ENCODE measurements at regions not wholly inside any gene's neighbourhood (a gene's known extent, or its start where the extent isn't known, plus 50 kb on each side); places are given as distances from the start of the nearest gene placed in this dataset.
A peak's percentile ranks its signal among the peaks of the same experiment; 100 is the strongest.

DNA sequence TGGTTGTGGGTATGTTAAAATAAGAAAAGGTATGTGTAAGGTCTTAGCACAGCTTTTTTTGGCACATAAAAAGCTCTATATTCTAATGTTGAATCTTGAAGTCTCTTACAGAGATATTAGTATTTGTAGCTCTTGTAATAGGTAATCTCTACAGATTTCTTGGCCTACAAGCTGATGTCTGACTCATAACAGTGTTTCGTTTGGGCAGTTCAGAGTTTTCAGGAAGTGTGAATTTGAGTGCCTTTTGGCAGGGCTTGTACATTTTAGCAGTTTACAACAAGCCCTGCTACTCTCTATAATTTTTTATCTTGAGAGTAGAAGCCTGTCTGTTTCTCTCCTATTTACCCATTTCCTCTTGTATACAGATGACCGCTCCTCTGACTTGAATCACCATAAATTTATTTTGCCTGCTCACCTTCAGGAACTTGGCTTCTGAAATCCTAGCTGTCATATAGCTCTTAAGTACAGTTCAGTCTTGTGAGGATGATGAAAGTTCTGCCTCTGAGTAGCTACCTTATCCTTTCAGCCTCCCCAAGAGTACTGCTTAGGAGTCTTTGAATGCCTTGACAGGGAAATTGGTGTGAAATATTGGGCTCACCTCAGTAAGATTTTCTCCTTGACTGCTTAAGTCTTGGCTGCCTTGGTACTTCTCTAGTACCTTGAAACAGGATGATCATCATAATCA is 419.9 kb upstream of the RARB start:
- no peak overlapping the region for H3K4me2 ChIP-seq (ENCODE audit: control insufficient read depth, extremely low read depth, insufficient read depth, low read depth, low read length)
- H3K27me3 ChIP-seq (ENCODE audit: control insufficient read depth, extremely low read depth, insufficient read depth, low read length), result no peaks in the 10 kb centered on the region
- TF ChIP-seq EZH2 (IDR thresholded peaks at IDR 0.05; ENCODE audit: low read length), result no peak
- TF ChIP-seq, protein P1, sequence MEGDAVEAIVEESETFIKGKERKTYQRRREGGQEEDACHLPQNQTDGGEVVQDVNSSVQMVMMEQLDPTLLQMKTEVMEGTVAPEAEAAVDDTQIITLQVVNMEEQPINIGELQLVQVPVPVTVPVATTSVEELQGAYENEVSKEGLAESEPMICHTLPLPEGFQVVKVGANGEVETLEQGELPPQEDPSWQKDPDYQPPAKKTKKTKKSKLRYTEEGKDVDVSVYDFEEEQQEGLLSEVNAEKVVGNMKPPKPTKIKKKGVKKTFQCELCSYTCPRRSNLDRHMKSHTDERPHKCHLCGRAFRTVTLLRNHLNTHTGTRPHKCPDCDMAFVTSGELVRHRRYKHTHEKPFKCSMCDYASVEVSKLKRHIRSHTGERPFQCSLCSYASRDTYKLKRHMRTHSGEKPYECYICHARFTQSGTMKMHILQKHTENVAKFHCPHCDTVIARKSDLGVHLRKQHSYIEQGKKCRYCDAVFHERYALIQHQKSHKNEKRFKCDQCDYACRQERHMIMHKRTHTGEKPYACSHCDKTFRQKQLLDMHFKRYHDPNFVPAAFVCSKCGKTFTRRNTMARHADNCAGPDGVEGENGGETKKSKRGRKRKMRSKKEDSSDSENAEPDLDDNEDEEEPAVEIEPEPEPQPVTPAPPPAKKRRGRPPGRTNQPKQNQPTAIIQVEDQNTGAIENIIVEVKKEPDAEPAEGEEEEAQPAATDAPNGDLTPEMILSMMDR (optimal IDR thresholded peaks at IDR 0.05 in 1 of 3, IDR thresholded peaks at IDR 0.05 in 1 of 3, conservative IDR thresholded peaks at IDR 0.05 in 1 of 3; ENCODE audit: extremely low read depth in 1 of 3, insufficient read depth in 2 of 3, low read length in 3 of 3), result no peak
- H3K79me2 ChIP-seq (ENCODE audit: control insufficient read depth, insufficient read depth, low read length), result no peaks in the 10 kb centered on the region
- H3K36me3 ChIP-seq (ENCODE audit: control insufficient read depth in 2 of 2, extremely low read depth in 1 of 2, insufficient read depth in 2 of 2, low read length in 2 of 2), result no peaks in the 10 kb centered on the region
- no peaks in the 10 kb centered on the region for H3K9me1 ChIP-seq (ENCODE audit: control insufficient read depth, extremely low read depth, insufficient read depth, low read length)
- no peak overlapping the region for H2AFZ ChIP-seq (ENCODE audit: control insufficient read depth, low read length)
- no peak for DNase-seq (ENCODE audit: low read depth, low spot score)
- no peaks in the 10 kb centered on the region for H3K4me1 ChIP-seq (ENCODE audit: control insufficient read depth, extremely low read depth, insufficient read depth, low read length)
- dilution Hi-C loops (cut with MboI; ENCODE audit: extremely low pct_ligation_motif_present, low sequenced_read_pairs), result no loop called here
- H3K9ac ChIP-seq (ENCODE audit: control insufficient read depth, extremely low read depth, insufficient read depth, low read length), result no peak overlapping the region
- no peak overlapping the region for H3K27ac ChIP-seq (ENCODE audit: control insufficient read depth, insufficient read depth, low read length)
- H3K4me3 ChIP-seq (ENCODE audit: control insufficient read depth in 2 of 3, extremely low read depth in 1 of 3, insufficient read depth in 2 of 3, low read depth in 1 of 3, low read length in 3 of 3), result no peak overlapping the region
- peak; percentile 29 for FAIRE-seq
- H4K20me1 ChIP-seq (ENCODE audit: control insufficient read depth, extremely low read depth, insufficient read depth, low read length), result no peaks in the 10 kb centered on the region
- H3K9me3 ChIP-seq (ENCODE audit: control insufficient read depth, low read depth, low read length), result no peaks in the 10 kb centered on the region

DNA sequence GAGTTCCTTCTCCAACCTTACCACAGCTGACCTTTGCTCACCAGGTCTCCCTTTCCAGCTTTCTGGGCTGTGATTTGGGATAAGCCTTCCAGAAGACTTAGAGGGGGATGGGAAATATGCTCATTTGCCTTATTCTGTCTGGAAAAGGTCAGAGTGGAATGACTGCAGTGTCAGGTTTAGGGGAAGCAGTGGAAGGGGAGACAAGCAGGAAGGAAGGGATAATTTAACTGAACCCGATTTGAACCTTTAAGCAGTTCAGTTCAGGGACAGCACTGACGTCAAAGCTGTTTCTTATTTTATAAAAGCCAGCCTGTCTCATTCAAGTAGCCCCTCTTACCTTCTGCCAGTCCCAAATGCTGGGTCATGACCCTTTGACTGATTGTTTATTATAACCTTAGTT is 418.4 kb upstream of the RARB start:
- H3K4me2 ChIP-seq (ENCODE audit: control insufficient read depth, extremely low read depth, insufficient read depth, low read depth, low read length), result no peak overlapping the region
- H3K9me1 ChIP-seq (ENCODE audit: control insufficient read depth, extremely low read depth, insufficient read depth, low read length), result no peaks in the 10 kb centered on the region
- no peaks in the 10 kb centered on the region for H3K27me3 ChIP-seq (ENCODE audit: control insufficient read depth, extremely low read depth, insufficient read depth, low read length)
- no peak overlapping the region for H2AFZ ChIP-seq (ENCODE audit: control insufficient read depth, low read length)
- dilution Hi-C loops (cut with MboI; ENCODE audit: extremely low pct_ligation_motif_present, low sequenced_read_pairs), result no loop called here
- no peak overlapping the region for H3K4me3 ChIP-seq (ENCODE audit: control insufficient read depth in 2 of 3, extremely low read depth in 1 of 3, insufficient read depth in 2 of 3, low read depth in 1 of 3, low read length in 3 of 3)
- no peaks in the 10 kb centered on the region for H3K79me2 ChIP-seq (ENCODE audit: control insufficient read depth, insufficient read depth, low read length)
- TF ChIP-seq EZH2 (IDR thresholded peaks at IDR 0.05; ENCODE audit: low read length), result no peak
- TF ChIP-seq, protein P1 (optimal IDR thresholded peaks at IDR 0.05 in 1 of 3, IDR thresholded peaks at IDR 0.05 in 1 of 3, conservative IDR thresholded peaks at IDR 0.05 in 1 of 3; ENCODE audit: extremely low read depth in 1 of 3, insufficient read depth in 2 of 3, low read length in 3 of 3), result no peak
- no peak overlapping the region for H3K9ac ChIP-seq (ENCODE audit: control insufficient read depth, extremely low read depth, insufficient read depth, low read length)
- H4K20me1 ChIP-seq (ENCODE audit: control insufficient read depth, extremely low read depth, insufficient read depth, low read length), result no peaks in the 10 kb centered on the region
- no peak overlapping the region for H3K27ac ChIP-seq (ENCODE audit: control insufficient read depth, insufficient read depth, low read length)
- H3K36me3 ChIP-seq (ENCODE audit: control insufficient read depth in 2 of 2, extremely low read depth in 1 of 2, insufficient read depth in 2 of 2, low read length in 2 of 2), result no peaks in the 10 kb centered on the region
- no peaks in the 10 kb centered on the region for H3K4me1 ChIP-seq (ENCODE audit: control insufficient read depth, extremely low read depth, insufficient read depth, low read length)
- FAIRE-seq, result no peak
- DNase-seq (ENCODE audit: low read depth, low spot score), result no peak
- no peaks in the 10 kb centered on the region for H3K9me3 ChIP-seq (ENCODE audit: control insufficient read depth, low read depth, low read length)
